GM18517 (cell line): ENCODE measurements at regions not wholly inside any gene's neighbourhood (a gene's known extent, or its start where the extent isn't known, plus 50 kb on each side); places are given as distances from the start of the nearest gene placed in this dataset.
"Not testable (repeated sequence)": the region's sequence is repeated elsewhere in the genome, so short reads cannot be mapped to it uniquely, and the experiment has no call there.

Source experiments
- ATAC-seq: cut with Tn5 transposase; IDR thresholded peaks from one replicate; pipeline ENCODE4 v1.9.1; 2021; ENCODE audit warnings: mild to moderate bottlenecking, moderate library complexity; ENCODE audit not compliant: unreplicated experiment

DNA sequence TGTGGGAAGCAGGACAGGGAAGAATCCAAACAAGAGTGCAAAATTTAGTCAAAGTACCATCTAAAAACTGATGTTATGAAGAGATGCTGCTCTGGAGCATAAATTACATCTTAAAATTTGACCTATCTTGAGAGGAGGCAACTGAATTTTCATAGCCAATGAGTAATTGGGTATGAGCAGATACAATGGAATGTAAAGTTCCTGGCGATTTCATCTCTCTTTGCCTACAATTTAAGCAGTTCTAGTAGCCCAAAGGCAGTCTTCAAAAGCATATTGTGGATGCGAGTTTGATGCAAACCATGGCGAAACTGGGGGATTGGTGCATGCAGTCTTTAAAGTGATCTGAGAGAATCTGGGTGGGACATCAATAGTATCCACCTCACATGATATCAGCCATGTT lies 1265.9 kb downstream of the BRINP3 start:
- ATAC-seq: no peak

DNA sequence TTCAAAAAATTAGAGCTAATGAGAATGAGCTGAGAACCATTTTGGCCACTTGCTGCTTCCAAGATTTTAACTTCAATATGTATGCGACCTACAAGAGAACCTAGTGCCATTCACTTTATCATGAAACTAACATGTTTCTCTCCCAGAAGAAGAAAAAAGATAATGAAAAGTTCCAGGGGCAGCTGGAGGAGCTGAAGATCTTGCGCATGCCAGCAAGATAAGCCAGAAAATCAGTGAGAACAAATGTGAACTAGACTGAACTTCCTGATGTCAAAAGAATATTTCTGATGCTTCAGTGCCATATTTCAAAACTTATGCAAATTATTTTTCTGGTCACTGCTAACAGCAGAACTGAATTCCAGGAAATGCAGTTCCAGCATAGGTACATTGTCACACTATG lies 1265.1 kb downstream of the BRINP3 start:
- ATAC-seq: no peak

DNA sequence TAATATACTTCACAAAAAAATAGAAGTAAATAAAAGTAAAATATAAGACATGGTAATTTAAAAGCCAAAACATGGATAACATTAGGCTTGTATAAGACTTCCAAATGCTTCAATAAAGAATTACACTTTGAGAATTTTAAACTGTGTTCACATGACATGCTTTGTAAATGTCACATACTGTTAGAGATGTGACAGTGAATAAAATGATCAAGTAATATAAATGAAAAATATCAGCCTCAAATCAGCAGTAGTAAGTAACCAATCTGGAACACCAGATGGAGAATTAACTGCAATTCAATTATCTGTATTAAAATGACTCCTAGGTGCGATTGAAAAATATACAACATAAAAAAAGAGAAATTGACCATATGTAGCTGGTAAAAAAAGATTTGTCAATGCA lies 1260.8 kb downstream of the BRINP3 start:
- ATAC-seq: no peak

DNA sequence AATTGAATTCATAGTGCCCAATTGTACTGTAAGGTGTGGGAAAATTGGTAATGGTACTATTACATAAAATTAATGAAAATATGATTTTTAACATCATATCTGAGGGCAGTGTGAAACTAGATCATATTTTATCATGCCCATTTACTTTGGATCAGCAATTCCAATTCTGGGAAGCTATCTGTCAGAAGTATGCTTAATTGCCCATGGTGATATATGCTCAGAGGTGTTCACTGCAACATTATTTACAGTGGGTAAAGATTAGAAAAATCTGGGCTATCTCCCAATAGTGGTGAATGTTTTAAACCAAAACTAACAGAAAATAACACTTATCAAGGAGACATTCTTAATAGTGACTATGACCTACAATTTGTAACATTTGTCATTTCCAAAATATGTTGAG lies 1260.0 kb downstream of the BRINP3 start:
- no peak for ATAC-seq

DNA sequence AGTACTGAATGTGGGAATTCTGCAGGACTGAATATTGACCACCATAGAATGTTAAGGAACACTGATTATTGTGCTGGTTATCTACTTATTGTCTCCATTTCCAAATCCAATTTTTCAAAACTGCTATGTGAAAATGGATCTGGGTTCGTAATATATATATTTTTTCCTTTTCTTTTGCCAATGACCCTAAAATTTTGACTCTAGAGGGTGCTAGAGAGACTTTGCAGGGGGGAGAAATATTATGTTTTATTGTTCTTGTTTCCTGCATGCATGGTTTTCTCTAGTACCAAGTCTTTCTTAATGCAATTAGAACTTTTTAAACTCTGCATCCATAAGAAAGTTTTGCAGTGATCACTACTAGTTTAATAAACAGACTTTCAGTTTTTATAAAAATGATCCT lies 1256.9 kb downstream of the BRINP3 start:
- no peak for ATAC-seq

DNA sequence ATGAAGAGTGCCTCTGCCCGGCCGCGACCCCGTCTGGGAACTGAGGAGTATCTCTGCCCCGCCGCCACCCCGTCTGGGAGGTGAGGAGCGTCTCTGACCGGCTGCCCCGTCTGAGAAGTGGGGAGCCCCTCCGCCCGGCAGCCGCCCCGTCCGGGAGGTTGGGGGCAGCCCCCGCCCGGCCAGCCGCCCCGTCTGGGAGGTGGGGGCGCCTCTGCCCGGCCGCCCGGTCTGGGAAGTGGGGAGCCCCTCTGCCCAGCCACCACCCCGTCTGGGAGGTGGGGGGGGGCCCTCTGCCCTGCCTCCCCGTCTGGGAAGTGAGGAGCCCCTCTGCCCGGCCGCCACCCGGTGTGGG lies 1251.9 kb downstream of the BRINP3 start:
- not testable (repeated sequence) for ATAC-seq

DNA sequence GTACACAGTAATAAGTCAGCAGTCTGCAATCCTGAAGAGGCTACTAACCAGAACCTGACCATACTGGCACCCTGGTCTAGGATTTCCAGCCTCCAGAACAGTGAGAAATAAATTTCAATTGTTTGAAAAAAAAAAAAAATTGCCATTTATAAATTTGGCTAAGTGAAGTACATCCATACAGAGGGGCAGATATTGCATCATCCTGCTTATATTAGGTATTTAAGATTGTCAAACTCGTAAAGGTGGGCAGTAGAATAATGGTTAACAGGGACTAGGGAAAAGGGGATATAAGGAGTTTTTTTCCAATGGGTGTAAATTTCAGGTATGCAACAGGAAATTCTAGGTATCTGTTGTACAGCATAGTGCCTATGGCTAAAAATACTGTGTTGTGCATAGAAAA lies 1250.9 kb downstream of the BRINP3 start:
- ATAC-seq: no peak

DNA sequence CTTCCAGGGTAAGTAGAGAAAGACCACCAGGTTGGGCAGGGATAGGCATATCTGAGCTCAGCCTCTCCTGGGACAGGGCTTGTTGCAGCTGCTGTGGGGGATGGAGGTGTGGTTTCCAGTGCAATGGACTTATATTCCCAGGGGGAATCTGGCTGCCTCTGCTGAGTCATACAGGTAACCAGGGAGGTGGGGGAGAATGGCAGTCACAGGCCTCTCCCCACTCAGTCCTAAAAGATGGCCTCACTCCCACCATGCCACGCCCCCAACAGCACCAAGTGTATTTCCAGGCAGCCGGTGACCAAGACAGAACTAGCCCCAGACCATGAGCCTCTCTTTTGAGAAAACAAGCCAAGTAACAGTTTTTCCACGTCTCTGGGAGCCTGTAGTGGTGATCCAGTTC lies 1240.7 kb downstream of the BRINP3 start:
- ATAC-seq: no peak

DNA sequence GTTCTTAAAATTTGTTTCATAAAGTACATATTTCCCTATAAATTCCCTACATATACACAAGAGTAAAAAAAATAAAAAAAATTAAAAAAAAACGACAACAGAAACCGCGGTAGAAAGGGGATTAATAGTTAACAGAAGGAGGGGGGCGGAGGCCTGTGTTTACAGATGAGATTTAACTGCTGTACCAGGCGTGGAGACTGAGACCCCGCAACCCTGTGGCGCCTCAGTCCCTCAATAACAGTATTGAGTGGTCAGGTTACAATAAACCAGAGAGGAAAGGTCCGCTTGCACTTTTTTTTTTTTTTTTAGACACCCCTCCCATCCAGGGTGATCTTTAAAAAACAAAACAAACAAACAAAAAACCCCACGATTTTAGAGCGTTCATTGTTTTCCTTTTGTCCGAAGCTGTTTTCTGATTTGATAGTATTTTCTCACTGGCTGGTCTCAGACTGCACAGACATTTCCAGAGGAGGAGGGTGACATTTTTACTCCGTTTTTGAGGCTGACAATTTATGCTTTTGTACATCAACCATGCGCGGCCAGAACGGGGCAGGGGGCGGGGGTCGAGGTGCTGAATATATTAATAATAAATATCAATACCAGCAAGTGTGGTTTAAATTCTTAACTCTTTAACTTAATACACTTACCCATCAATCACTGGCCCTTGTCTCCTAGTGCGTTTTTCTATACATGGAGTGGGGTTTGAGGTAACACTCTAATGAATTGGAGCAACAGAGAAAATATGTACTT lies 1223.9 kb downstream of the BRINP3 start:
- ATAC-seq: no peak

DNA sequence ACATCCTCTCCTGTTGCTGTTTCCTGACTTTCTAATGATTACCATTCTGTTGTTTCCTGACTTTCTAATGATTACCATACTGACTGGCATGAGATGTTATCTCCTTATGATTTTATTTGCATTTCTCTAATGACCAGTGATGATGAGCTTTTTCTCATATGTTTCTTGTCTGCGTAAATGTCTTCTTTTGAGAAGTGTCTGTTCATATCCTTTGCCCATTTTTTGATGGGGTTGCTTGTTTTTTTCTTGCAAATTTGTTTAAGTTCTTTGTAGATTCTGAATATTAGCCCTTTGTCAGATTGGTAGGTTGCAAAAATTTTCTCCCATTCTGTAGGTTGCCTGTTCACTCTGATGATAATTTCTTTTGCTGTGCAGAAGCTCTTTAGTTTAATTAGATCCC lies 1216.5 kb downstream of the BRINP3 start:
- not testable (repeated sequence) for ATAC-seq

DNA sequence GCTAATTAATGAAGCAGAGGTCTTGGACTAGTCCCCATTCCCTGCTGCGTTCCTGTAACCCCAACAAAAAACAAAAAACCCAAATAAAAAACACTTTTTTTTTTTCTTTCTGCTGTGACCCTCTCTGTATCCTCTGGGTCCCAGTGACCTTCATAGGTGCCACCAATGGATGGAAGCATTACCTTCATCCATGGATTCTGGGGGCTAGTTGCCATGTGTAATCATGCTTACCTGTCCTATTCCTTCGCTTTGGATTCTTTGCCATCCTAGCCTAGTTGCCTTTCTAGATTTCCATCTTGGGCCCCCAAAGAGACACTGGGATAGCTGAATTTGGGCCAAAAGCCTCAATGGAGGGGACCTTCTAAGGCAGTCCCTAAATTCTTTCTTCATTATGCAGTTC lies 1208.7 kb downstream of the BRINP3 start:
- no peak for ATAC-seq

DNA sequence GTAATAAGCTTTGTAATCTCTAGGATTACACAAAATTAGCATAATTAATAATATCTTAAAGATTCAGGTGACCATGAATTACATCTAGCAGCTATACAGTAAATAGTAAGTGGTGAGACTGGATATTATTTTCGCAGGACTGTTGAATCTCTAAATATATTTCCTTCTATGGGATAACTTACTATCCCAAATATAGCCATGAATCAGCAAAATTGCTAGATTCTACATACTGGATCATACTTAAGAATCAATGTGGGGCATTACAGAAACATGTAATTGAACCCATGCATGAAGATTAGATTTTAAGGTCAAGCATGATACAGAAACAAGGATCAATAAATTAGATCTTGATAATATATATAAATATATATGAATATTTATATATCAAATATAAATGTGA lies 1203.4 kb downstream of the BRINP3 start:
- no peak for ATAC-seq

DNA sequence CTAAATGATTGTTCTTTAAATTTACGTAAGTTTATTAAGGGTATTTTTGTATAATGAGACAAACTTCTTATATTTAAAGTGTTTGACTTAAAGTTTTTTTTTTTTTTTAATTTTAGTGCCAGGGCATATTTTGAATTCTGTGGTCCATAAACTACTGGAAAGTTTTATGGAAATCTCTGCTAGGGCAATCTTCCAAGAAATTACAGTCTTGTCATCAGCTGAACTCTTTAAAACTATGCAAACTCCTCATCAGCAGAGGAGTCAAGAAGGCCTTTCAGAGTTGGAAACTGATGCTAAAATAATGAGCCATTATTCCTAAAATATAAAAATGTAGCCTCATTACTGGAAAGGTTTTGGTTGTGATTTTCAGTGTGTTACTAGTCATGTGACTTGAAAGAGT lies 1201.9 kb downstream of the BRINP3 start:
- no peak for ATAC-seq

DNA sequence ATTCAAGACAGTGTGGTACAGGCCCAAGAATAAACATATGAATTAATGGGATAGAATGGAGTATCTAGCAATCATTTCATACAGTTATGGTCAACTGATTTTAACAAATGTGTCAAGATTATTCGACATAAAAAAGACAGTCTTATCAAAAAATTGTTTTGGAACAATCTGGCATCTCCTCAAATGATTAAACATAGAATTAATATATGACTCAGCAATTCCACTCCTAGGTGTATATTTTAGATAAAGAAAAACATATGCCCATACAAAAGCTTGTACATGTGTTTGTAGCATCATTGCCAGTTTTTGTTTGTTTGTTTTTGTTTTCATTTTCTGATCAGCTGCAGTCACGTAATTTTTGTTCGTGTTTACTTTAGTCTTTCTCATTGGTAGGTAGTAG lies 1188.3 kb downstream of the BRINP3 start:
- no peak for ATAC-seq

DNA sequence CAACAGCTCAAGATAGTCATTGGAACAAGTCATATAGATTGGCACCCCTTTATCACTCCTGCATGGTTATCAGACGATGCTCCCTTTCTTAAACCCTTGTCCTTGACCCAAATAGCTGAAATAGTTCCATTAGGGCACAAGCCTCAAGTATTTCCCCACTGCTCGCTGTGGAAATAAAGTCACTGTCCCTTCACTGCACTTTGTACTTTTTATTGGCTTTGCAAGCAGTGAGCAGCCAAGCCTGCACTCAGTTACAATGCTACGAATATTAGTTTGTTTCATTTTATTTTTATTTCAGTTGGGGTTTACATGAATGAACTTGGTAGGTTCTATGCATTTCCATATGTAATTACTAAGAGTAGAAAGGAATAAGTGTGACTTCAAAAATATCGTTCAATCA lies 1176.4 kb downstream of the BRINP3 start:
- no peak for ATAC-seq

DNA sequence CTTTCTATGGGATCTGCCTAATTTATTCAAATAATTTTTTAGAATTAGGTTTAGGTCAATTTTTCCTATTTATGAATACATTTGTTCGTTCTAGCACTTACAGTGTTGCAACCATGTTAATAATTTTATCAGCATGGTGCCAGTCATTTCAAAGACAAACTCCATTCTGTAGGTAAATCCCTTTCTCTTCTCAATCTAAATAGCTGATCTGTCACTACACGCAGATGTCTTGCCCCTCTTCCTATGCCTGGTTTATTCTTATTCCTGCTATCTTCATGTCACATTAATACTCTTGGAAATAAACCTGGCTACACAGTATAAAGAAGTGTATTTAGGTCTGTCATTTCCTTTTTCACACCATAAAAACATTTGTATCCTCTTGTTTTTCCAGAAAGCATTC lies 1172.4 kb downstream of the BRINP3 start:
- ATAC-seq: no peak

DNA sequence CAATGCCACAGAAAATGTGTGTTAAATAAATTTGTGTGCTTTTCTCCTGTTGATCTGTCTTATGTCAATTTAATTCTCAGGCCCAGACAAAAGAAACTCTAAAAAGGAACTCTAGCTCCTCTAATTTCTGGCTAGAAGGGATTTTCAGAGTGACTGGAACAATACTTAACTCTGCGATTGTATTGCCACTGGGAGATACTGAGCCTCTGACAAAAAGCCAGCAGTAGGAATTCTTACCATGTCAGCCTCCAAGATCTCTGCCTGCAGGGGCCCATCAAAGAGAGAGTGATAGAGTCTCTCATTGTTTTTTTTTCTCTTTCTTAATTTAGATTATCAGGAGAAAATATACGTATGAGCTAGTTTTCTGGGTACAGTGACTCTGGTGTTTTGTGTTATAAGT lies 1165.7 kb downstream of the BRINP3 start:
- no peak for ATAC-seq

DNA sequence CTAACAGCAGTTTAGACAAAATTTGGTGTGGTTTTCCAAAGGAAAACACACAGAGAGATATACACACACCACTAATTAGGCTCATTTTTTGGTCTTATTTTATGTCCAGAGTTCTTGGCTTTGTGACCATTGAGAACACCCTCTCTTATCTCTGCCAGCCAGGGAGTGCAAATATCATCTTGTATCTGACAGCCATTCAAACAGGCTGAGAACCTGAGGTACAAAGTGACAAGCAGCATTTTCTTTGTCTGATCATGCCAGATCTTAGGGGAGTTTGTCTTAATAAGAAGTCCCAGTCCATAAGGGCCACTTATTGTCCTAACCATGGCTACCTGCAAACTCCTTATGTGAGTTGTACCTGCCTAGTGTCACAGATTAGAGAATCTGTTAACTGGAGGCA lies 1165.2 kb downstream of the BRINP3 start:
- no peak for ATAC-seq

DNA sequence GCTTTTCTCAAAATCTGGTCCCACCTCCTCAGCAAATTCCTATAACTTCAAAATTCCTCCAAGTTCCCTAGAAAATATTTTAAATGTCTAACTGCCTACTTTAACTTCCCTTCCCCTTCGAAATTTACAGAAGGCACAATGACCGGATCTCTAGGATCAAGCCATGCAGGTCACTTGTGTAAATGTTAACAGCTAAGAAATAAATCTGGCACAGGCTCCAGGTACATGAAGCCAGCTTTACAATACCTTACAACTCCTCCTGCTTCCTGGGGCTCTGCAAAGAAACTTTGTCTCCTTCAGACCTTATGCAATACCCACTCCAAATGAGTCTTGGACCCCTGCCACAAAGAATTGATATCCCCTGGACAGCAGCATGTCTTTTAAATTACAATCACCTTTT lies 1164.2 kb downstream of the BRINP3 start:
- no peak for ATAC-seq

DNA sequence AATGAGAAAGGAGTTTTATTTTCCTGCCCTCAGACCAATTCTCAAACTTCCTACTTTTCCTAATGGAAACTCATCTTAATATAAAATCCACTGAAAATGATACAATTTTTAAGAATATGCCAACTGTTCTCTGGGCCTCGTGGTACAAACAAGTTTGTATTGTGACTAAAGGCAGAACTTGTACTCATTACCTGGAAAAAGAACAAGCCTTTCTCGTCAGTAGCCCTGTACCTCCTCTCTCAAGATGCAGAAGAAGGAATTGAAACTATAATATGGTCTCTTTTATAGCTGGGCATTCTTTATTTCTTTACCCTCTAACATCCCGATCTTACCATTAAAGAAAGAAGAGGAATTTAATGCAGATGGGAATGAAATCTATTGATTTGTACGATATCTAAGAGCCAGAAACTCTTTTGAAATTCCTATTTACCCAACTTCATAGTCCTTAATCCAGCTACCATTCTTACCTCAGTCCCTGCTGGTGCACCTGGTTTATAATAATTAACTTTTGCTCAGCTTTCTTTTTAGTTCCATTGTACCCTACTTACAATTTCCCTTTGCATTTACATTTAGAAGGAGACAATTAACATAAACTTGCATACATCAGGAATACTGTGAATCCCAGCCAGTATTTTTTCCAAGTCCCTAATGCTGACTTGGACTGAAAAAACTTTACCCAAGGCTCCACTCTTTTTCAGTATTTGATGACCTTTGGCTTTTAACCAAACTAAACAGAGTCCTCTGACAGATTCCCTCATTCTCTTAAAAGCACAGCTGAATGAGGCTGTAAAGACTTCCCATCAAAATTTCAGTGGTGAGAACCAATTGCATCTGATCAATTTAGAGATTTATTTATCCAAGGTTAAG lies 1162.4 kb downstream of the BRINP3 start:
- no peak for ATAC-seq

DNA sequence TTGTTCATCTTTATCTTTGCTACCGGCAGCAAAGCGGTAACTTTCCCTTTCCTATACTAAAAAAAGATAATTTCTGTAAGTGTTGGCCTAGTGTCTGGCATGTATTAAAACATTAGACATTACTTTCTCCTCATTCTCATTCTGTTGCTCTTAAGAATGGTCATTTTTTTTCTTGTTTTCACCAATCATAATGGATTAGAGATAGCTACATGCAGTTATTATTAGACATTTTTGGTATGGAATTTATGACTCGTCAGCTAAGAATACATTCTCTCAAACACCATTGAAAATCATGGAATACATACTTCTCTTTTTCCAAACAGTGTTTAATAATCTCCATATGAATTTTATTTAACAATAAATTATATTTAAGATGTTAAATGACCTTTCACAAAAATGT lies 1154.6 kb downstream of the BRINP3 start:
- ATAC-seq: no peak

DNA sequence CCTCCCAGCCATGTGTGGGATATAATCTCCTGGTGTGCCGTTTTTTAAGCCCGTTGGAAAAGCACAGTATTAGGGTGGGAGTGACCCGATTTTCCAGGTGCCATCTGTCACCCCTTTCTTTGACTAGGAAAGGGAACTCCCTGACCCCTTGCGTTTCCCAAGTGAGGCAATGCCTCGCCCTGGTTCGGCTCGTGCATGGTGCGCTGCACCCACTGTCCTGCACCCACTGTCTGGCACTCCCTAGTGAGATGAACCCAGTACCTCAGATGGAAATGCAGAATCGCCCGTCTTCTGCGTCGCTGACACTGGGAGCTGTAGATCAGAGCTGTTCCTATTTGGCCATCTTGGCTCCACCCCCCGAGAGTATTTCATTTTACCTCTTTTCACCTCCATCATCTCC lies 1146.6 kb downstream of the BRINP3 start:
- ATAC-seq: not testable (repeated sequence)
